K562 (cell line): ENCODE measurements at regions not wholly inside any gene's neighbourhood (a gene's known extent, or its start where the extent isn't known, plus 50 kb on each side); places are given as distances from the start of the nearest gene placed in this dataset.

Source experiments
- ATAC-seq: fragments of 200-7000 bp; cut with Tn5 transposase; 3 replicates; pipeline ENCODE4 v1.9.1; 2020; ENCODE audit warnings: moderate library complexity
- BruUV-seq: library from RNA; stranded (reverse); fragments of 400-500 nt; replicated peaks from 2 replicates; lab custom pipeline; 2021; lab: Mats Ljungman, UMichigan
- CTCF ChIA-PET: fragments of 300-600 bp; formaldehyde crosslinking; extraction: SDS; loops from one replicate; lab custom pipeline; 2021; ENCODE audit warnings: low intra/inter-chr PET ratio; lab: Yijun Ruan, JAX
- POLR2A ChIA-PET: fragments of 300-600, 350-650 bp; sonication (Branson Sonifier 250); formaldehyde crosslinking; extraction: SDS; loops from one replicate; lab custom pipeline; 2021; ENCODE audit warnings: antibody characterized with exemption, inconsistent platforms; lab: Yijun Ruan, JAX
- DNase-seq, 4 experiments: peaks; one replicate each; pipeline versions ENCODE4 v3.0.0 to v3.0.0-alpha.2; 2011 to 2018; ENCODE audit warnings: low spot score in 3 of 4, mixed read lengths in 3 of 4; ENCODE audit errors: extremely low read depth in 1 of 4
- FAIRE-seq: peaks from 2 replicates; lab custom pipeline; 2011; peaks lifted over from hg19 to GRCh38; lab: Jason Lieb, UNC
- H2AFZ ChIP-seq: 2 replicates; pipeline ENCODE4 v1.6.0; 2011; ENCODE audit warnings: low read depth, low read length, control low read depth, inconsistent platforms
- H3K27ac ChIP-seq: fragments of 200-600 bp; 3 replicates; pipeline ENCODE4 v1.8.0; 2011; ENCODE audit warnings: low read depth, mild to moderate bottlenecking, control low read depth, inconsistent platforms, low read length, moderate library complexity, mixed read lengths; ENCODE audit errors: extremely low read depth
- H3K27me3 ChIP-seq, 2 experiments: fragments of 300-600 bp in 1 of 2; 2 replicates in 1 of 2; 3 replicates in 1 of 2; pipeline versions ENCODE4 v1.6.0 to v1.8.0; 2011; ENCODE audit warnings: inconsistent platforms in 2 of 2, low read length in 2 of 2, mild to moderate bottlenecking in 1 of 2, mixed read lengths in 1 of 2, moderate library complexity in 1 of 2; ENCODE audit not compliant: control insufficient read depth in 2 of 2, insufficient read depth in 2 of 2
- H3K36me3 ChIP-seq: fragments of 300-600 bp; 3 replicates; pipeline ENCODE4 v1.8.0; 2011; ENCODE audit warnings: mild to moderate bottlenecking, low read length, inconsistent platforms; ENCODE audit not compliant: control insufficient read depth, insufficient read depth
- H3K4me1 ChIP-seq, 2 experiments: fragments of 200-600 bp in 1 of 2; replicated peaks in 1 of 2; 2 replicates in 1 of 2; 3 replicates in 1 of 2; pipeline versions ENCODE4 v1.5.1 to v1.8.0; 2011; ENCODE audit warnings: inconsistent platforms in 2 of 2, low read length in 2 of 2, mild to moderate bottlenecking in 1 of 2, mixed read lengths in 1 of 2, moderate library complexity in 1 of 2; ENCODE audit not compliant: control insufficient read depth in 2 of 2, insufficient read depth in 2 of 2
- H3K4me2 ChIP-seq: 2 replicates; pipeline ENCODE4 v1.6.1; 2011; ENCODE audit warnings: low read length, control low read depth, inconsistent platforms, mixed read lengths; ENCODE audit not compliant: insufficient read depth
- H3K4me3 ChIP-seq: fragments of 200-600 bp; sonication (generic), shearing (Covaris generic); 2 replicates; pipeline ENCODE4 v1.5.1; 2016; ENCODE audit warnings: control low read depth, inconsistent platforms
- H3K79me2 ChIP-seq: fragments of 200-600 bp; 3 replicates; pipeline ENCODE4 v1.8.0; 2011; ENCODE audit warnings: low read length, inconsistent platforms; ENCODE audit not compliant: control insufficient read depth, insufficient read depth
- H3K9ac ChIP-seq, 2 experiments: 2 replicates each; pipeline versions ENCODE4 v1.6.0 to v1.6.1; 2011; ENCODE audit warnings: low read depth in 2 of 2, low read length in 2 of 2, control low read depth in 1 of 2, inconsistent platforms in 1 of 2, mild to moderate bottlenecking in 1 of 2, mixed read lengths in 1 of 2; ENCODE audit not compliant: insufficient read depth in 1 of 2
- H3K9me1 ChIP-seq: one replicate; pipeline ENCODE4 v1.6.0; 2011; ENCODE audit warnings: inconsistent platforms, mild to moderate bottlenecking, low read length, moderate library complexity; ENCODE audit not compliant: control insufficient read depth, insufficient read depth
- H3K9me3 ChIP-seq: replicated peaks from 2 replicates; pipeline ENCODE4 v1.5.1; 2011; ENCODE audit warnings: low read depth, low read length, inconsistent platforms; ENCODE audit not compliant: control insufficient read depth, insufficient read depth
- H4K20me1 ChIP-seq: replicated peaks from 2 replicates; pipeline ENCODE4 v1.6.1; 2011; ENCODE audit warnings: low read length, inconsistent platforms, mixed read lengths; ENCODE audit not compliant: control insufficient read depth, insufficient read depth
- GATAD2B ChIP-seq: fragments of 450-650 bp; IDR thresholded peaks from 2 replicates; pipeline ENCODE4 v1.6.1; 2017; ENCODE audit warnings: mild to moderate bottlenecking, borderline replicate concordance
- WGBS: fragments of 100-300 bp; shearing (Covaris generic); methylation state at CpG from one replicate; pipeline ENCODE4 v1.1.6; 2016; ENCODE audit warnings: low coverage, mixed read lengths; ENCODE audit not compliant: insufficient coverage; ENCODE audit errors: missing lambda C conversion rate; 5-methylcytosine and 5-hydroxymethylcytosine counted together
- in situ Hi-C: fragments of 300-500 bp; cut with MboI; formaldehyde crosslinking; loops from 4 replicates; pipeline ENCODE4 v1.15.0; 2018; ENCODE audit warnings: inconsistent platforms, mixed read lengths
- intact Hi-C: fragments of 100-400 bp; cut with micrococcal nuclease; formaldehyde crosslinking; loops from 2 replicates; pipeline ENCODE4 v1.14.2; 2022
- TF ChIP-seq, protein P1 (sequence below): sonication (generic); formaldehyde crosslinking; IDR thresholded peaks from 2 replicates; pipeline ENCODE4 v1.8.0; 2022; ENCODE audit warnings: mild to moderate bottlenecking, missing genetic modification reagents
- TF ChIP-seq, protein P2 (sequence below): sonication (generic); formaldehyde crosslinking; IDR thresholded peaks from 2 replicates; pipeline ENCODE4 v1.8.0; 2022; ENCODE audit warnings: missing genetic modification reagents, mild to moderate bottlenecking, borderline replicate concordance
- TF ChIP-seq, protein P3 (sequence below): fragments of 450-650 bp; formaldehyde crosslinking; IDR thresholded peaks from 2 replicates; pipeline ENCODE4 v1.4.0; 2022; ENCODE audit warnings: mild to moderate bottlenecking, moderate library complexity

DNA sequence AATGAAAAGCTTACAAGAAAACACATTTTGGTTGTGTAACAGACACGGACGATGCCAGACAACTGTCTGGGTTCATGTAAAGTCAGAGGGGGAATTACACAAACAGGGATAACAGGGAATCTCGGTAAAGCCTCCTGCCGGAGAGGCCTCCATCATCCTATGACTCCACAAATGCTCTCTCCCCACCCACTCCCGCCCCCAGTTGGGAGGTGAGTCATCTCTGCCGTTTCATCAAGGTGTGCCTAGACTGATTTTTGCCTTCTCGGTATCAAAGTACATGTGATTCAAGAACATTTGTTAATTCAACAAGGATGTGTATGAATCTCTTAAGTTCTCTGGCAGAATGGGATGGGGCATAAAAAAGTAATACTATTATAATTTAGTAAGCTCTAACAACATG is 304.9 kb upstream of the PRDM1 start (continued):
- TF ChIP-seq, protein P1, sequence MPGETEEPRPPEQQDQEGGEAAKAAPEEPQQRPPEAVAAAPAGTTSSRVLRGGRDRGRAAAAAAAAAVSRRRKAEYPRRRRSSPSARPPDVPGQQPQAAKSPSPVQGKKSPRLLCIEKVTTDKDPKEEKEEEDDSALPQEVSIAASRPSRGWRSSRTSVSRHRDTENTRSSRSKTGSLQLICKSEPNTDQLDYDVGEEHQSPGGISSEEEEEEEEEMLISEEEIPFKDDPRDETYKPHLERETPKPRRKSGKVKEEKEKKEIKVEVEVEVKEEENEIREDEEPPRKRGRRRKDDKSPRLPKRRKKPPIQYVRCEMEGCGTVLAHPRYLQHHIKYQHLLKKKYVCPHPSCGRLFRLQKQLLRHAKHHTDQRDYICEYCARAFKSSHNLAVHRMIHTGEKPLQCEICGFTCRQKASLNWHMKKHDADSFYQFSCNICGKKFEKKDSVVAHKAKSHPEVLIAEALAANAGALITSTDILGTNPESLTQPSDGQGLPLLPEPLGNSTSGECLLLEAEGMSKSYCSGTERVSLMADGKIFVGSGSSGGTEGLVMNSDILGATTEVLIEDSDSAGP (CRISPR knock-in tag), result no peak
- TF ChIP-seq GATAD2B, result no peak
- TF ChIP-seq, protein P2, sequence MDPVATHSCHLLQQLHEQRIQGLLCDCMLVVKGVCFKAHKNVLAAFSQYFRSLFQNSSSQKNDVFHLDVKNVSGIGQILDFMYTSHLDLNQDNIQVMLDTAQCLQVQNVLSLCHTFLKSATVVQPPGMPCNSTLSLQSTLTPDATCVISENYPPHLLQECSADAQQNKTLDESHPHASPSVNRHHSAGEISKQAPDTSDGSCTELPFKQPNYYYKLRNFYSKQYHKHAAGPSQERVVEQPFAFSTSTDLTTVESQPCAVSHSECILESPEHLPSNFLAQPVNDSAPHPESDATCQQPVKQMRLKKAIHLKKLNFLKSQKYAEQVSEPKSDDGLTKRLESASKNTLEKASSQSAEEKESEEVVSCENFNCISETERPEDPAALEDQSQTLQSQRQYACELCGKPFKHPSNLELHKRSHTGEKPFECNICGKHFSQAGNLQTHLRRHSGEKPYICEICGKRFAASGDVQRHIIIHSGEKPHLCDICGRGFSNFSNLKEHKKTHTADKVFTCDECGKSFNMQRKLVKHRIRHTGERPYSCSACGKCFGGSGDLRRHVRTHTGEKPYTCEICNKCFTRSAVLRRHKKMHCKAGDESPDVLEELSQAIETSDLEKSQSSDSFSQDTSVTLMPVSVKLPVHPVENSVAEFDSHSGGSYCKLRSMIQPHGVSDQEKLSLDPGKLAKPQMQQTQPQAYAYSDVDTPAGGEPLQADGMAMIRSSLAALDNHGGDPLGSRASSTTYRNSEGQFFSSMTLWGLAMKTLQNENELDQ, result no peak
- TF ChIP-seq, protein P3, sequence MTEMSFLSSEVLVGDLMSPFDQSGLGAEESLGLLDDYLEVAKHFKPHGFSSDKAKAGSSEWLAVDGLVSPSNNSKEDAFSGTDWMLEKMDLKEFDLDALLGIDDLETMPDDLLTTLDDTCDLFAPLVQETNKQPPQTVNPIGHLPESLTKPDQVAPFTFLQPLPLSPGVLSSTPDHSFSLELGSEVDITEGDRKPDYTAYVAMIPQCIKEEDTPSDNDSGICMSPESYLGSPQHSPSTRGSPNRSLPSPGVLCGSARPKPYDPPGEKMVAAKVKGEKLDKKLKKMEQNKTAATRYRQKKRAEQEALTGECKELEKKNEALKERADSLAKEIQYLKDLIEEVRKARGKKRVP (CRISPR knock-in tag), result no peak

DNA sequence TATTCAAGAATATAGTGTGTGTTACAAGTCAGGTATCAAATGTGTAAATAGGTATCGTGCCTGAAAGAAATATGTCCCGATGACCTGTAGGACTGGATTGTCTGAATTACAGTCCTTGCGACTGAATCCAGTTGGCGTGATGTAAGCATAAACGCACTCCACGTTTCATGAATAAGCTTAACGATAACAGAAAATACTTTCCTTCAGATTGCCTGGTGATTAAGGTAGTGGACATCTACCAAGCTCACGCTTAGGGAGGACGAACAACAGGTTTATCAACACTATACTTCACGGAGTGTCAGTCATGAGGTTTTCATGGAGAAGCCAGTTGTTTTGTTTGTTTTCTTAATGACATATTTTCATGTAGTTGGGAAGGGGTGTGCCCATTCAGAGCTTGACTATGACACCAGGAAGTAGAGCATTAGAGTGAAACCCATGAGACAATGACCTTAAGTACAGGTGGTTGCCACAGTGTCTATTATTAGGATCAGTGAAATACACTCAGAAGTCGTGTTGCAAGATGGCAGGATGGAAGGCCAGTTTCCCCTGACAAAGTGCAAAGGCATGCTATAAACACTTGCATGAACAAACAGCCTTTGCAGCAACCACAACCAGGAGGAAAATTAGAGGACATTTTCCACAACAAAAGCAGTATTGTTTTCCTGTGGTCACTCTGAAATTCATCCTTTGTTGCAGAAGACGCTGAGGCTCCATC is 305.8 kb upstream of the PRDM1 start:
- BruUV-seq, result no TSS peak
- ChIA-PET POLR2A (no interaction called here), CTCF (no interaction called here)
- Histone ChIP-seq H3K9ac (no peak overlapping the region), H3K9me1 (no peaks in the 10 kb centered on the region), H3K9me3 (0 out of 2 replicates have a peak, but pooled peaks cover 3% of the 10 kb centered on the region), H4K20me1 (no peaks in the 10 kb centered on the region), H2AFZ (peak overlapping the region; percentile 38; the same call in 1 of the 2 replicates), H3K4me1 (no peaks in the 10 kb centered on the region; a peak in 1 of 5 replicates), H3K4me3 (no peak overlapping the region), H3K27me3 (no peaks in the 10 kb centered on the region), H3K4me2 (no peak overlapping the region), H3K27ac (no peak overlapping the region), H3K36me3 (no peaks in the 10 kb centered on the region), H3K79me2 (no peaks in the 10 kb centered on the region)
- in situ Hi-C loops (no loop called here), intact Hi-C loops (no loop called here)
- TF ChIP-seq, protein P1 (CRISPR knock-in tag), result no peak
- WGBS, result 35% methylated on average over 12 of the region's 12 CpGs
- FAIRE-seq, result peak; percentile 11
- no peak for ATAC-seq
- DNase-seq, result no peak
